ENCODE measurements at regions not wholly inside any gene's neighbourhood (a gene's known extent, or its start where the extent isn't known, plus 50 kb on each side); places are given as distances from the start of the nearest gene placed in this dataset.

DNA sequence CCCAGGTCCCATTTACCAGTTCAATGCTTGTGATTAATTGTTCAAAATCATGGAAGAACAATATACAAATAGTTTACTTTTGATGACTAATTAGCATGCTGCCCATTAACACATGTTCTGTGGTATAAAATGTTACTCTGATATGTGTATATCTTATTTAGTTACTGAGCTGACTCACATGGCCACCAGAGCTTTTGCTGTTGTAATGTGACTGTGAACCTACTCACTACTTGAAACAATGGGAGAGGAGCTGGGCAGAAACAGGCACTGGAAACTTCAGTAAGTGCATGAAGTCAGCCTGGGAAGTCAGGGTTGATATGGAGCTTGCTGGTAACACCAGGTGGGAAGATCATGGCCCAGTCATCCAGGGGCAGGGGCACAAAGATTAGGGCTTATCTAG, 72.7 kb upstream of the MAD2L1 start:
- H3K18ac ChIP-seq (ENCODE audit: insufficient read length, low read depth, low read length), result no peak overlapping the region
- no peaks in the 10 kb centered on the region for H3K27me3 ChIP-seq (ENCODE audit: insufficient read depth, low read length)
- no peaks in the 10 kb centered on the region for H3K27me3 Mint-ChIP-seq (ENCODE audit: low read depth)
- H3K4me1 Mint-ChIP-seq, result peaks cover 0 to 7% of the 10 kb centered on the region in 2 experiments; a peak in 2 of 4 replicates
- no peak overlapping the region for H3K27ac ChIP-seq (ENCODE audit: insufficient read length, low read depth, low read length)
- H3K4me3 Mint-ChIP-seq, result no peak overlapping the region
- H3K56ac ChIP-seq (ENCODE audit: insufficient read length, low read depth, low read length), result no peak overlapping the region
- peaks cover 0 to 7% (median 4%) of the 10 kb centered on the region in 3 experiments; a peak in 3 of 7 replicates for H3K36me3 Mint-ChIP-seq (ENCODE audit: insufficient read depth in 1 of 3, low read depth in 3 of 3)
- TF ChIP-seq, protein P1, sequence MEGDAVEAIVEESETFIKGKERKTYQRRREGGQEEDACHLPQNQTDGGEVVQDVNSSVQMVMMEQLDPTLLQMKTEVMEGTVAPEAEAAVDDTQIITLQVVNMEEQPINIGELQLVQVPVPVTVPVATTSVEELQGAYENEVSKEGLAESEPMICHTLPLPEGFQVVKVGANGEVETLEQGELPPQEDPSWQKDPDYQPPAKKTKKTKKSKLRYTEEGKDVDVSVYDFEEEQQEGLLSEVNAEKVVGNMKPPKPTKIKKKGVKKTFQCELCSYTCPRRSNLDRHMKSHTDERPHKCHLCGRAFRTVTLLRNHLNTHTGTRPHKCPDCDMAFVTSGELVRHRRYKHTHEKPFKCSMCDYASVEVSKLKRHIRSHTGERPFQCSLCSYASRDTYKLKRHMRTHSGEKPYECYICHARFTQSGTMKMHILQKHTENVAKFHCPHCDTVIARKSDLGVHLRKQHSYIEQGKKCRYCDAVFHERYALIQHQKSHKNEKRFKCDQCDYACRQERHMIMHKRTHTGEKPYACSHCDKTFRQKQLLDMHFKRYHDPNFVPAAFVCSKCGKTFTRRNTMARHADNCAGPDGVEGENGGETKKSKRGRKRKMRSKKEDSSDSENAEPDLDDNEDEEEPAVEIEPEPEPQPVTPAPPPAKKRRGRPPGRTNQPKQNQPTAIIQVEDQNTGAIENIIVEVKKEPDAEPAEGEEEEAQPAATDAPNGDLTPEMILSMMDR (conservative IDR thresholded peaks at IDR 0.05), result no peak
- DNase-seq, result no peak
- H3K27ac Mint-ChIP-seq, result no peak overlapping the region
- no peaks in the 10 kb centered on the region for H4K20me1 ChIP-seq (ENCODE audit: control insufficient read depth, insufficient read depth, insufficient read length)
- no peak overlapping the region for H3K23ac ChIP-seq (ENCODE audit: insufficient read length, low read depth, low read length)
- no peak overlapping the region for H2AK5ac ChIP-seq (ENCODE audit: insufficient read length, low read length)
- H2BK12ac ChIP-seq (ENCODE audit: insufficient read length, low read depth, low read length), result no peak overlapping the region
- H4K8ac ChIP-seq (replicated peaks; ENCODE audit: insufficient read length, low read depth, low read length), result no peak overlapping the region
- no peak overlapping the region for H2BK120ac ChIP-seq (ENCODE audit: low read depth, low read length, poor library complexity, severe bottlenecking)
- H4K5ac ChIP-seq (ENCODE audit: insufficient read length, low read depth, low read length), result no peak overlapping the region
- H2BK20ac ChIP-seq (ENCODE audit: low read depth, low read length, poor library complexity, severe bottlenecking), result no peak overlapping the region
- no peak overlapping the region for H3K4me2 ChIP-seq (ENCODE audit: insufficient read depth, insufficient read length, low read length)
- no peaks in the 10 kb centered on the region for H3K79me1 ChIP-seq (ENCODE audit: insufficient read depth, low read depth, low read length, poor library complexity, severe bottlenecking)
- H3K14ac ChIP-seq (ENCODE audit: insufficient read depth, low read length), result no peak overlapping the region
- H3K9me3 ChIP-seq (ENCODE audit: control insufficient read depth, low read depth, low read length), result no peaks in the 10 kb centered on the region
- H3K23me2 ChIP-seq (ENCODE audit: insufficient read length, low read depth, low read length, poor library complexity, severe bottlenecking), result no peaks in the 10 kb centered on the region
- H2BK5ac ChIP-seq (ENCODE audit: insufficient read length, low read length), result no peak overlapping the region
- no peak overlapping the region for H2BK15ac ChIP-seq (ENCODE audit: low read depth, low read length)
- no peak overlapping the region for H3T11ph ChIP-seq (ENCODE audit: low read length)
- no peak overlapping the region for H2AFZ ChIP-seq (ENCODE audit: low read length)
- H3K4me1 ChIP-seq (ENCODE audit: insufficient read depth, low read length), result no peaks in the 10 kb centered on the region
- peaks cover 2 to 4% of the 10 kb centered on the region in 2 experiments; a peak in 2 of 5 replicates for H3K9me3 Mint-ChIP-seq
- no peaks in the 10 kb centered on the region for H3K79me2 ChIP-seq (ENCODE audit: insufficient read depth, low read length)
- no peak overlapping the region for H3K9ac ChIP-seq (ENCODE audit: extremely low read depth, insufficient read length, low read length)
- no peak overlapping the region for H3K4ac ChIP-seq (ENCODE audit: low read depth, low read length)
- H4K91ac ChIP-seq (ENCODE audit: insufficient read length, low read depth, low read length), result no peak overlapping the region

Data from H9 (cell line).